Stimulated activated CD4-positive, alpha-beta T cell treated with anti-CD3 and anti-CD28 coated beads, Interleukin-2, amount 100 ng/mL, for 24 hours (primary cell): ENCODE measurements at regions not wholly inside any gene's neighbourhood (a gene's known extent, or its start where the extent isn't known, plus 50 kb on each side); places are given as distances from the start of the nearest gene placed in this dataset.
"Not testable (repeated sequence)": the region's sequence is repeated elsewhere in the genome, so short reads cannot be mapped to it uniquely, and the experiment has no call there.

Experiments used
- DNase-seq, 2 donors: peaks; one replicate each; pipeline ENCODE4 v3.0.0-alpha.2; 2020

DNA sequence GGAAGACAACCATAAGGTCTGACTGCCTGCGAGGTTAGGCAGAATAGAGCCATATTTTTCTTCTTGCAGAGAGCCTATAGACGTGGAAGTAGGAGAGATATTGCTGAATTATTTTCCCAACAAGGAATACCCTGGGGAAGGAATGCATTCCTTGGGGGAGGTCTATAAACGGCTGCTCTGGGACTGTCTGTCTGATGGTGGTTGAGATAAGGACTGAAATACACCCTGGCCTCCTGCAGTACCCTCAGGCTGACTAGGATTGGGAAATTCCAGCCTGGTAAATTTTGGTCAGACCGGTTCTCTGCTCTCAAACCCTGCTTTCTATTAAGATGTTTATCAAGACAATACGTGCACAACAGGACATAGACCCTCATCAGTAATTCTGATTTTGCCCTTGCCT, 617.5 kb upstream of the GRIN3A start:
- DNase-seq, result no peak

DNA sequence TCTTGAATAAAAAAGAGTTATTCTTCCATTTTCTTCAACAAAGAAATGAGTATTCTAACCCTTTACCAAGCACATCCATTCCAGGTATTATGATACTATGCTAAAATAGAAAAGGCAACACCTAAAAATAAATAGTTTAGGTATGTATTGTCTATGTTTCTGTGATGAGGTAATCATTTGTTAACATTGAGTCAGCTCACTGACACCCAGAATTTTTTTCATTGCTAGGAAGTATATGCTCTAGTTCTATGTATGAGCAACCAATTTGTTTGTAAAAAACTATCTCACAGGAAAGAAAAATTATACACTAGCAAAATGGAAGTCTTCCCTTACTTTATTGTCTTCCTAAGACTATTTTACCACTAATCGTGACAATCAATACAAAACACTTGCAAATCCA, 615.6 kb upstream of the GRIN3A start:
- DNase-seq, result no peak

DNA sequence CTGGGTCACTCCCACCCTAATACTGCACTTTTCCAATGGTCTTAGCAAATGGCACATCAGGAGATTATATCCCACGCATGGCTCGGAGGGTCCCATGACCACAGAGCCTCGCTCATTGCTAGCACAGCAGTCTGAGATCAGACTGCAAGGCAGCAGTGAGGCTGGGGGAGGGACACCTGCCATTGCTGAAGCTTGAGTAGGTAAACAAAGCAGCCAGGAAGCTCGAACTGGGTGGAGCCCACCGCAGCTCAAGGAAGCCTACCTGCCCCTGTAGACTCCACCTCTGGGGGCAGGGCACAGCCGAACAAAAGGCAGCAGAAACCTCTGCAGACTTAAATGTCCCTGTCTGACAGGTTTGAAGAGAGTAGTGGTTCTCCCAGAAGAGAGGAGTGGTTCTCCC, 599.0 kb upstream of the GRIN3A start:
- not testable (repeated sequence) for DNase-seq

DNA sequence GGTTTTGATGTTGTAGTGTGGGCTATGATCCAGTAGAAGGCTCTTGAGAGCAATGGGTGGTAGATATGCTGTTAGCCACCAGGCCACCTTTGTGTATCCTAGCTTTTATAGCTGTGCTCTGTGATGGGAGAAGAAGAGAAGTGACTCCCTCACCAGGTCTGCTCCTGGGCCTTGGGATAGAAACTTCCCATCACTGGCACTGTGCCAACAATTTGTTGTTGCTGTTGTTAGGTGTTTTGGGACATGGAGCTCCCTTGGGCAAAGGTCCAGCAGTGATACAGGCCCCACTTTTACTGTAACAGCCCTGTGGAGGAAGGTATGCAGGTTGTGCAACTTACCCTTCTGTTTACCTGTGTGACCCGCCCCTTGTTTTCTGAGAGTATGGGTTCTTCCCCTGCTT, 570.9 kb upstream of the GRIN3A start:
- no peak for DNase-seq

DNA sequence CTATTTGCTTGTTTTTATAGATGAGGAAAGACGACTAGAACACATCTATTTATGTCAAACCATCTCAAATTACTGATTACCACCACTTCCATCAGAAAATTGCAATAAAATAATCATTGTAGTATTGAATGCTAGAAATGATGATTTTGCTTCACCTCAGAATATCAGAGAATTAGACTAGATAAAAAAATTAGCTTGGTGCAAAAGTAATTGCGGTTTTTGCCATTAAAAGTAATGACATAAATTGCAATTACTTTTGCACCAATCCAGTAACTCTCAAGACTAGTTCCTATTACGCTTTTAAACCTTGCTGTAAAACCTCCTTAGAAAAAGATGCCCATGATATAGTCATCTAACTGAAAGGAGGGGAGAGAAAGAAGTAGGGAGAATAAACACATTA, 556.7 kb upstream of the GRIN3A start:
- no peak for DNase-seq

DNA sequence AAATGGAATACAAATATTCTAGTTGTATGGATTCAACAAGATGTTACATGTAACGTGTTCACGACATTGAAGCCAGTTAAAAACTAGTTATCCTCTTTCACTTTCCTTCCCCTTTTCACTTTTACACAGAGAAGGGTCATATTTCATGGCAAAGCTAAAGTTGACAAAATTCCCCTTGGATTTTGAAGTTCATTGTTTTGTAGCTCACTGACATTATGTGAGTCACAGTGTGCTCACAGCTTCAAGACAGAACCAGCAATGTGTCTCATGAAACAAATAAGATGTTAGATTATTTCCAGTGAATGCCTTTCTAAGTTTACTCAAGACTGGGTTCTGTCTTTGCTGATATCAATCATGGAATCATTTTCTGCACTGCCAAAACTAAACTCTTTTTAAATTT, 535.5 kb upstream of the GRIN3A start:
- no peak for DNase-seq

DNA sequence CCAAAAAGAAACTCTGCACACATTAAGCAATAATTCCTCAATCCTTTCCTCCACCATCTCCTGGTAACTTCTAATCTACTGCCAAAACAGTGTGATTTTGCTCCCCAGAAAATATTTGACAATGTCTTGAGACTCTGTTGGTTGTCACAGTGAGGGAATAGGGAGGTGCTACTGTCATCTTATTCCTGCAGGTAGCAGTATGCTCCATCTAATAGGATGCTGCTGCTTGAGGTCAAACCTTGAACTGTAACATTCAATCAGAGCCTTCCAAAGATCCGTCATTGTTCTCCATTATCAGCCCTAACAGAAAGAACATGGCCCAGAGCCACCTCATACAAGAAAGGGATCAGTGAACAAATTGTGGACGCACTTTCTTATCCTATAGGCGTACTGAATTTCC, 514.7 kb upstream of the GRIN3A start:
- DNase-seq, result no peak

DNA sequence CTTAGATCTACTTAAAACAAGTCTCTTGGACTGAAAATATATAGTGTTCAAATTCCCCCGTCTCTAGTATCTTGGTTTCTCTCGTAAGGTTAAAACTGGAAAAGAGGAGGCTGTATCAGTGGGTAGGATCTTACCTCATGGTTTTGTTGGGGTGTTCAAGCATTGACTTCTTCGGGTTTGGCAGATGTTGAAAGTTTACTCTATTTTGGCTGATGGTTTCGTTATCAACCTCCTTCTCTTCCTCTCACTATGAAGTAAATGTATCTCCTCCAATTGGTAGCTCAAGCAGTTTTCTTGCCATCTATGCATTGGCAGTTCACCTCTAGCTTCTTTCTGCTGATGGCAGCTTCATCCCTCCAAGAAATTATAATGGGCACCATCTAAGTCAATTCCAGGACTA, 506.5 kb upstream of the GRIN3A start:
- DNase-seq, result no peak

DNA sequence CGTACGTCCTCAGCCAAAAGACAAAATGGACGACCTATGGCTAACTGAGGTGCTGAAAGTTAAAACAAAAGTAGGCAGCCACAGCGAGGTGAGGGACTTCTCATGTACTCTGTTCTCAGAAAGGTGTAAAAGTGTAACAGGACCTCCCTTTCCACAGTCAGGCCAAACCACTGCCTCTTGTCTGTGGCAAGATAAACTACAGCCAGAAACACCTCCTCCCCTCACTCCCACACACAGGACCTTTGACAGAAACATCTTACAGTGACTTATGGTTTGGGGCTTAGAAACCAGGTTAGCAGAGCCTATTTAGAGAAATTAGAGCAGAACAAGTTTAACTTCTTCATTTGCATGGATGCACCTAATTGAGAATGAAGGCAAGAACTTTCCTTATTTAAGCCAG, 499.1 kb upstream of the GRIN3A start:
- DNase-seq, result no peak

DNA sequence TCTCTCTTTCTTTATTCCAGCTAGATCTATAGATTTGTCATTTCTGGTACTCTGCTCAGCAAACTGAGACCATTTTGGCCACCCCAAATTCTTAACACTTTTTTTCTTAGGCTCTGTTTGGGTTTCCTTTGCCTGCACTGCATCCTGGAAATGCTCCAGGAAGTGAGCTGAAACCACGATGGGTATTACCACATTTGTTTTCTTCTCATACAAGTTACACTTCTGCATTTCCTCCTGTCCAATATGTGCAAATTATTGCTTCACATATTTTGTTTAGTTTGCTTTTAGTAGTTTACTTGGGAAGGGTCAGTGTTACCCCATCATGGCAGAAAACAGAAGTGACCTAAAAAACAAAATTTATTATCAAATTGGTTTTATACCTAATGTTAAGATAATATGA, 498.6 kb upstream of the GRIN3A start:
- DNase-seq, result no peak

DNA sequence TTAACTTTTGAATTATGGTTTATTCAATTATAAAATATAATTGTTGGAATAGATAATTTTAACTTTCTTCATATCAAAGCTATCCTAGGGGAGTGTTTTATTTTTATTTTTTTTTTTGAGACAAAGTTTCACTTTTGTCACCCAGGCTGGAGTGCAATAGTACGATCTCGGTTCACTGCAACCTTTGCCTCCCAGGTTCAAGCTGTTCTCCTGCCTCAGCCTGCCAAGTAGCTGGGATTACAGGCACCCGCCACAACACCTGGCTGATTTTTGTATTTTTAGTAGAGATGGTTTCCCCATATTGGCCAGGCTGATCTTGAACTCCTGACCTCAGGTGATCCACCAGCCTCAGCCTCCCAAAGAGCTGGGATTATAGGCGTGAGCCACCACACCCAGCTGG, 489.0 kb upstream of the GRIN3A start:
- DNase-seq, result not testable (repeated sequence)

DNA sequence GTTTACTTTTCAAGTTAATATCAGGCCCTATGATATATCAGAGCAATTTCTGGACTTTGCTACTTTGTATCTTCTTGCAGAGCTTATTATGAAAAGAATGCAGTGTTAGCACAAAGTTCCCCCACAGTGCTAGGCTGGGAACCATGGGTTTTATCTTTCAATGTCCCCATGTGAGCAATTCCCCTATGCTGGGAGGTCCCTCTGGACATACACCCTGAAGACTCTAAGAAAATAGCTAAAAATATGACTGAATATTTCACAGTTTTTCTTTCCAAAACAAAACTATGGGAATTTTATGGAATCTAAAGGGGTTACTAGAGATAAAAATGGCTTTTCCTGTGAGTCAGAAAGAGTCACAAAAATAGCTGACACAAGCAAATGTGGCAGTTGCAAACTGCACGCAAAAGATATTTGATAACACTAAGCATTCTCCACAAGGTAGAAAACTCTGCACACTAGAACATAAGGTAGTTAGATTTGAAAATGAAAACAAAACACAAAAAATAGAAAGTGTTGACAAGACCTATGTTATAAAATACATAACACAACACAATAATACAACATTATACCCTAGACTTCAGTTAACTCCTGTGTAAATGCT, 487.5 kb upstream of the GRIN3A start:
- DNase-seq, result no peak

DNA sequence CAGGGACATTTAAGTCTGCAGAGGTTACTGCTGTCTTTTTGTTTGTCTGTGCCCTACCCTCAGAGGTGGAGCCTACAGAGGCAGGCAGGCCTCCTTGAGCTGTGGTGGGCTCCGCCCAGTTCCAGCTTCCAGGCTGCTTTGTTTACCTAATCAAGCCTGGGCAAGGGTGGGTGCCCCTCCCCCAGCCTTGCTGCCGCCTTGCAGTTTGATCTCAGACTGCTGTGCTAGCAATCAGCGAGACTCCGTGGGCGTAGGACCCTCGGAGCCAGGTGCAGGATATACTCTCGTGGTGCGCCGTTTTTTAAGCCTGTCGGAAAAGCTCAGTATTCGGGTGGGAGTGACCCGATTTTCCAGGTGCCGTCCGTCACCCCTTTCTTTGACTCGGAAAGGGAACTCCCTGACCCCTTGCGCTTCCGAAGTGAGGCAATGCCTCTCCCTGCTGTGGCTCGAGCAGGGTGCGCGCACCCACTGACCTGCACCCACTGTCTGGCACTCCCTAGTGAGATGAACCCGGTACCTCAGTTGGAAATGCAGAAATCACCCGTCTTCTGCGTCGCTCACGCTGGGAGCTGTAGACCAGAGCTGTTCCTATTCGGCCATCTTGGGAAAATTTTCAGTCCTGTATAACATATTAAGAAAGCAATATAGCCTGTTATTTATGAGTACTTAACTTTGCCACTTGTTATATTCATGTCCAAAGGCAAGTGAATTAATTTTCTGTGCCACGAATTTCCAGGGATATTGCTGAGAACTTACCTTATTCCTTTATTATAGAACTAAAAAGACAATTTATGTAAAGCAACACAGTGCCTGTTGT, 485.1 kb upstream of the GRIN3A start:
- not testable (repeated sequence) for DNase-seq

DNA sequence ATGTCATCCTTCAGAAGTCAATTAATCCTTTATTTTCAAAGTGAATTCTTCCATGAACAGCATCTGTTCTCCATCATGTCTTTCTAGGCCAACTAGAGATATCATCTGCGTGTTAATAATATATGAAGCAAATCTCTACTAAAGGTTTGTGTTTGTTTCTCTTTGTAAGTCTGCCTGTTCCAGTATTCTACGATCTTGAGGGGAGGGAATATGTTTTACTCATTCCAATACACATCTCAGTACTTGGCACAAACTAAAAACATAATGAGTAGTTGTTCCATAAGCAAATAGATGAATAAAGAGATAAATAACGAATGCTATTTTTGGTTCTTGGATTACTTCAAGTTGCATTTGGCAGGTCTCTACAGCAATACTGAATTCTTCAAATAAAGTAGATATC, 470.7 kb upstream of the GRIN3A start:
- DNase-seq, result no peak

DNA sequence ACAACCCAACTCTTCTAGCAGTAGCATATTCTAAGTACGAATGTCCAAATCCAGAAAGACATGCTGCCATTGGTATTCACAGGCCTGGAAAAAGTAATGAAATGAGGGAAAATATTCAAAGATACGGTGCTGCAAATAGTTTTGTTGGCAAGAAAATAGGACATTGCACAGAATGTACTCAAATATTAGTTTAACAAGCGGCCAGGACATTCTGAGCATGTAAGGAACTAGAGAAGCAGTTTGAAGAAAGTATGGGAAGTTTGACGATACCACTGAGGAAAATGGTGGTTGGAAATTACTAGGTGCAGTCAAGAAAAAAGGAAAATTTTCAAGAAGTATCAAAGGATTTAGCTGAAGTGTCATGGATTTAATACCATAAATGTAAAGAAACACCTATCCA, 468.0 kb upstream of the GRIN3A start:
- no peak for DNase-seq

DNA sequence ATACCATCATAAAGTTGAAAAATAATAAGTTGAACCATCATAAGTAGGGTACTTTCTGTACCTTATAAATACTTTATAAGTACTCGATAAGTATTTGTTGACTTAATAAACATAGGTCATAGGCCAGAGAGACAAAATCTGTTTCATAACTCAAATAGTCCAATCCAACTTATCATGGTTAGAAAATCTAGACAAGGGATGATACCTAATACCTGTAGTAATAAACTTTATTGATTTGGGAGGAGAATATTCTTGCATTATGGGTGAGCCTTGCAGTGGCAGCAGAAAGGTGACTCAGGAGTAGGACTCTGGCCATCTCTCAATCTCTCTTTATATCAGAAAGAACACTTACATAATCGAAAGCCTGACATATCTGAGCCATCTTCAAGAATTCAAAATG, 466.8 kb upstream of the GRIN3A start:
- no peak for DNase-seq

DNA sequence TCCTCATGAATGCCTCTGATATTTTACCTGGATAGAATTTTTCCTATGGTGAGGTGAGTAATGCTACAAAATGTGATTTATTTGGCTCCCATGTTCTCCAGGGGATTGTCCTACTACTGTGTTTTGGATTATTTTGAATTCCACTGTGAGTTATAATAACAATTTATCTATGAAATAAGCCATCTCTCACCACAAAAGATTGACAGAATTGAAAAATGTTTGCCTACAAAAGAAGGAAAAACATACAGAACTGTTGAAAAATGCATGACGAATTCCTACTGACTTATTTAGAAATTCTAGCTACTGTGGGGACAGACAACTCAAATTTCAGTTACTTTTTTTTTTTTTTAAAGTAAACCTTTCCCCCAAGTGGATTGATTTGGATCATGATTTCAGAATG, 463.7 kb upstream of the GRIN3A start:
- no peak for DNase-seq

DNA sequence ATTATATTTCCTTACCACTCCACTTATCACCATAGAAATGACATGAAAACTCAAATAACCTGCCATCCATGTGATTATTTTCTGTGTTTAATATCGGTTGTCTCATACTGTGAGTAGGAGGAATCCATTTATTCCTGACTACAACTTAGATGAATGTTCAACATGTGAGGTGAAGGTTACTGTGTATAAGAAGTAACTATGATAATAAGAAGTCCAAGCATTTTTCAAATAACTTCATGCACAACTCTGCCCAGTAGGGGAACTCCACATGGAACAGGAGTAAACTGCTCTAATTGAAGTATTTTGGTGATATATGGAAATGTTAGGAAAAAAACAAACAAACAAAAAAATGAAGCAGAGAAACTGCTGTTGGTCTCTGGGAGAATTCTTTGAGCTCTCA, 447.5 kb upstream of the GRIN3A start:
- no peak for DNase-seq

DNA sequence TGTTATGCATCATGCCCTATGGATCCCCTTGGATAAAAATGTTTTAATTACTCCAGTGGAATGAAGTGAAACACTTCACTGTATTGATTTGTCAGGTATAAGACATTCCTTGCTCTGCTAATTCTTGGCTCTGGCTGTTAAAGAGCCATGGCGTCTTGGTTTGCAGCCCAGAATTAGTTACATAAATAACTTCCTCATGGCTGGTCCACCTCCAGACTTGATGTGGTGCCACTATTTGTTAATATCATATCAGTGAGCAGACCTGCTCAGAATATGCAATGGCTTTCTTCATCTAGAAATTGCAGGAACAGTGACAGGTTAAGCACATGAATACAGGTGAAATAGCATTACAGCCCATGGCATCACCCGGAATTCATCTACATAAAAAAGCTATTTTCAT, 446.9 kb upstream of the GRIN3A start:
- no peak for DNase-seq

DNA sequence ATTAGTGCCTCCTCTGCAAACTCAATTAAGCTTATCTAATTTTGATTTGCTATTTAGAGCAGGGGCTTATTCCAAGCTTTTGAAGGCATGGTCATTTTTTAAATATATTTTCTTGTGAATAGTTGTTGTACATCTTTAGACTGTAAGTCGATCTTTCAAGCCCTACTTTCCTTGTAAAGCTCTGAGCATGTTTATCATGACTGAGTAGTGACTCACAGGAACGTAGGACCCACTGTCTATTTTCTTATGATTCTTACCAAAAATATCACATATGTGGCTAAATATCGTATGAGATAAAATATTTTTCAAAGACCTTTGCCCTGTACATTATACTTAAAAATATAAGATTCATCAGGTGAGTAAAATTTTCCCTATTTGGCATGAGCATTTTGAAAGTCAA, 440.4 kb upstream of the GRIN3A start:
- DNase-seq, result no peak

DNA sequence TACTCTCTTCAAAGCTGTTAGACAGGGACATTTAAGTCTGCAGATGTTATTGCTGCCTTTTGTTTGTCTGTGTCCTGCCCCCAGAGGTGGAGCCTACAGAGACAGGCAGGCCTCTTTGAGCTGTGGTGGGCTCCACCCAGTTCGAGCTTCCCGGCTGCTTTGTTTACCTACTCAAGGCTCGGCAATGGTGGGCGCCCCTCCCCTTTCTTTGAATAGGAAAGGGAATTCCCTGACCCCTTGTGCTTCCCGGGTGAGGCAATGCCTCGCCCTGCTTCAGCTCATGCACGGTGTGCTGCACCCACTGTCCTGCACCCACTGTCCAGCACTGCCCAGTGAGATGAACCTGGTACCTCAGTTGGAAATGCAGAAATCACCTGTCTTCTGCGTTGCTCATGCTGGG, 435.8 kb upstream of the GRIN3A start:
- not testable (repeated sequence) for DNase-seq

DNA sequence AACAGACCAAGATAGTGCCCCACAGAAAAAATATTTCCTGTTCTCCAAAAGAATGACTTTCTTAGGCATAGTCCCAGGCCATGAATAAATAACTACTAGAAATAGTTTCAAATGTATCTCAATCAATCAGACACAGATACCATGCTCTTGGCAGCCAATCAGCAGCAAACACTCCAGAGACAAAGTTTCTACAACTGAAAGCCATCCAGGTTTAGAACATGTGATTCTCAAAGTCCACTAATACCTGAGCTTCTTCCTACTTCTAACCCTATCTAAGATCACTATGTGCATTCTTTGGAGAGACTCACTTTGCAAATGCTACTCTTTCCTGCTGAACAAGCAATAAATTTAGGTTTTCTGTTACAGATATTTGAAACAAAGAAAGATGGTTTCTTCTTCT, 425.8 kb upstream of the GRIN3A start:
- DNase-seq, result no peak

DNA sequence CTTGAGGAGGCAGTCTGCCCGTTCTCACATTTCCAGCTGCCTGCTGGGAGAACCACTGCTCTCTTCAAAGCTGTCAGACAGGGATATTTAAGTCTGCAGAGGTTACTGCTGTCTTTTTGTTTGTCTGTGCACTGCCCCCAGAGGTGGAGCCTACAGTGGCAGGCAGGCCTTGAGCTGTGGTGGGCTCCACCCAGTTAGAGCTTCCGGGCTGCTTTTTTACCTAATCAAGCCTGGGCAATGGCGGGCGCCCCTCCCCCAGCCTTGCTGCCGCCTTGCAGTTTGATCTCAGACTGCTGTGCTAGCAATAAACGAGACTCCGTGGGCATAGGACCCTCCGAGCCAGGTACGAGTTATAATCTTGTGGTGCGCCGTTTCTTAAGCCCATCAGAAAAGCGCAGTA, 414.6 kb upstream of the GRIN3A start:
- not testable (repeated sequence) for DNase-seq

DNA sequence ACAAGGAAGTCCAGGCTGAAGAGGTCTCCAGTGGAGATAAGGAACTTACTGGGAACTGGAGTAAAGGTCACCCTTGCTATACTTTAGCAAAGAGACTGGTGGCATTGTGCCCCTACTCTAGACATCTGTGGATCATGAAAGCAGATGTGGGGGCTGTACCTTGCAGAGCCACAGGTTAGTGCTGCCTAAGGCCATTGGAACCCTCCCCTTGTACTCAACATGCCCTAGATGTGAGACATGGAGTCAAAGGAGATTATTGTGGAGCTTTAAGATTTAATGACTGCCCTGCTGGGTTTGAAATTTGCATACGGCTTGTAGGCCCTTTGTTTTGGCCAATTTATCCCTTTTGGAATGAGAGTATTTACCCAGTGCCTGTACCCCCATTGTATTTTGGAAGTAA, 397.3 kb upstream of the GRIN3A start:
- no peak for DNase-seq

DNA sequence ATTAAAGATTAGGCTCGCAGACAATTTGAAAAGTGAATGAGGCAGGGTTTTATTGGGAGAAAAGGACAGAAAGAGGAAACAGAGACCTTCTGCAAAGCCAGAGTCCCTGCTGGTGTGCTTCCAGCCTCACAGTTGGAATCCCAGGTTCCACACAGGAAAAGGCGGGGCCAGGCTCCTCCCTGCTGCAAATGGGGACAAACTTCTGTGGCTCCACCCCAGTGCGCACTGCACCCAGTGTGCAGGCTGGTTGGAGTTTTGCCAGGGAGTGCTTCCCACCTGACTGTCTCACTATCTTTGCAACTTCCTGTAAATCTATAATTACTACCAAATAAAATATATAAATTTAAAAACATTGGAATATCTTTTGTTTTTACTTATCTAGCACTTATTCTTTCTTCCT, 386.0 kb upstream of the GRIN3A start:
- no peak for DNase-seq
